SU-DHL-6 (cell line): ENCODE measurements at regions not wholly inside any gene's neighbourhood (a gene's known extent, or its start where the extent isn't known, plus 50 kb on each side); places are given as distances from the start of the nearest gene placed in this dataset.

Experiments
- H2AFZ ChIP-seq: fragments of 200-600 bp; sonication (generic); 2 replicates; pipeline ENCODE4 v1.6.1; 2014; ENCODE audit warnings: low read depth, mild to moderate bottlenecking, moderate library complexity, mixed read lengths, antibody characterized with exemption, low read length; ENCODE audit not compliant: severe bottlenecking
- H3F3A ChIP-seq: fragments of 200-600 bp; shearing (Covaris generic); 2 replicates; pipeline ENCODE4 v1.6.0; 2016; ENCODE audit warnings: antibody characterized with exemption, mild to moderate bottlenecking; ENCODE audit not compliant: insufficient read depth
- H3K27ac ChIP-seq: fragments of 200-600 bp; sonication (generic); 2 replicates; pipeline ENCODE4 v1.5.1; 2016; ENCODE audit warnings: low read depth, mild to moderate bottlenecking, low read length, moderate library complexity, mixed read lengths
- H3K27me3 ChIP-seq: fragments of 200-600 bp; sonication (generic), shearing (Covaris generic); 2 replicates; pipeline ENCODE4 v1.6.0; 2014; ENCODE audit warnings: mild to moderate bottlenecking, low read length
- H3K36me3 ChIP-seq: fragments of 200-600 bp; sonication (generic); 2 replicates; pipeline ENCODE4 v1.6.1; 2014; ENCODE audit warnings: mild to moderate bottlenecking, low read length, mixed read lengths
- H3K4me2 ChIP-seq: fragments of 300-600, 200-600 bp; shearing (Covaris generic), sonication (generic); 2 replicates; pipeline ENCODE4 v1.6.0; 2014; ENCODE audit warnings: low read length, low read depth, mild to moderate bottlenecking; ENCODE audit not compliant: poor library complexity, severe bottlenecking
- H3K4me3 ChIP-seq: fragments of 200-600 bp; sonication (generic); 2 replicates; pipeline ENCODE4 v1.5.1; 2014; ENCODE audit warnings: antibody characterized with exemption, low read length, mild to moderate bottlenecking, mixed read lengths; ENCODE audit not compliant: insufficient read depth, poor library complexity, severe bottlenecking
- H3K79me2 ChIP-seq: fragments of 200-600 bp; sonication (generic); 2 replicates; pipeline ENCODE4 v1.6.1; 2014; ENCODE audit warnings: mild to moderate bottlenecking, low read length, moderate library complexity; ENCODE audit not compliant: insufficient read depth
- H3K9ac ChIP-seq: fragments of 200-600 bp; sonication (generic); 2 replicates; pipeline ENCODE4 v1.7.0; 2014; ENCODE audit warnings: mild to moderate bottlenecking, low read length
- H3K9me2 ChIP-seq: fragments of 200-600 bp; sonication (generic); replicated peaks from 2 replicates; pipeline ENCODE4 v1.6.1; 2014; ENCODE audit warnings: low read length; ENCODE audit not compliant: insufficient read depth
- H3K9me3 ChIP-seq: fragments of 200-600 bp; sonication (generic); 2 replicates; pipeline ENCODE4 v1.6.1; 2014; ENCODE audit warnings: low read length, mixed read lengths; ENCODE audit not compliant: insufficient read depth
- H4K20me1 ChIP-seq: fragments of 200-600 bp; sonication (generic); 2 replicates; pipeline ENCODE4 v1.6.1; 2014; ENCODE audit warnings: low read depth, mild to moderate bottlenecking, antibody characterized with exemption, low read length, moderate library complexity, mixed read lengths
- EZH2phosphoT487 ChIP-seq: fragments of 200-600 bp; sonication (generic), shearing (Covaris generic); conservative IDR thresholded peaks from 2 replicates; pipeline ENCODE4 v1.6.1; 2018; ENCODE audit warnings: mild to moderate bottlenecking, antibody characterized with exemption, low read length, moderate library complexity, mixed read lengths
- TF ChIP-seq, protein P1 (sequence below): fragments of 200-600 bp; sonication (generic); IDR thresholded peaks from one replicate; pipeline ENCODE4 v1.5.1; 2017; ENCODE audit warnings: antibody characterized with exemption, mild to moderate bottlenecking, low read length, moderate library complexity; ENCODE audit not compliant: insufficient read depth, poor library complexity, severe bottlenecking

- Histone ChIP-seq H3K9me3 (no peaks in the 10 kb centered on the region; the same call in 1 of the 2 replicates), H2AFZ (no peak overlapping the region), H3K9ac (no peak overlapping the region), H3K4me3 (no peak overlapping the region), H3K79me2 (no peaks in the 10 kb centered on the region), H3K36me3 (no peaks in the 10 kb centered on the region), H3F3A (no peaks in the 10 kb centered on the region), H3K27me3 (no peaks in the 10 kb centered on the region), H4K20me1 (no peaks in the 10 kb centered on the region), H3K4me2 (no peak overlapping the region), H3K9me2 (no peaks in the 10 kb centered on the region), H3K27ac (no peak overlapping the region)
- TF ChIP-seq, protein P1, sequence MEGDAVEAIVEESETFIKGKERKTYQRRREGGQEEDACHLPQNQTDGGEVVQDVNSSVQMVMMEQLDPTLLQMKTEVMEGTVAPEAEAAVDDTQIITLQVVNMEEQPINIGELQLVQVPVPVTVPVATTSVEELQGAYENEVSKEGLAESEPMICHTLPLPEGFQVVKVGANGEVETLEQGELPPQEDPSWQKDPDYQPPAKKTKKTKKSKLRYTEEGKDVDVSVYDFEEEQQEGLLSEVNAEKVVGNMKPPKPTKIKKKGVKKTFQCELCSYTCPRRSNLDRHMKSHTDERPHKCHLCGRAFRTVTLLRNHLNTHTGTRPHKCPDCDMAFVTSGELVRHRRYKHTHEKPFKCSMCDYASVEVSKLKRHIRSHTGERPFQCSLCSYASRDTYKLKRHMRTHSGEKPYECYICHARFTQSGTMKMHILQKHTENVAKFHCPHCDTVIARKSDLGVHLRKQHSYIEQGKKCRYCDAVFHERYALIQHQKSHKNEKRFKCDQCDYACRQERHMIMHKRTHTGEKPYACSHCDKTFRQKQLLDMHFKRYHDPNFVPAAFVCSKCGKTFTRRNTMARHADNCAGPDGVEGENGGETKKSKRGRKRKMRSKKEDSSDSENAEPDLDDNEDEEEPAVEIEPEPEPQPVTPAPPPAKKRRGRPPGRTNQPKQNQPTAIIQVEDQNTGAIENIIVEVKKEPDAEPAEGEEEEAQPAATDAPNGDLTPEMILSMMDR: no peak
Measured at GRCh38 chr10:131797626-131798025, 103.2 kb upstream of the PPP2R2D start.

DNA sequence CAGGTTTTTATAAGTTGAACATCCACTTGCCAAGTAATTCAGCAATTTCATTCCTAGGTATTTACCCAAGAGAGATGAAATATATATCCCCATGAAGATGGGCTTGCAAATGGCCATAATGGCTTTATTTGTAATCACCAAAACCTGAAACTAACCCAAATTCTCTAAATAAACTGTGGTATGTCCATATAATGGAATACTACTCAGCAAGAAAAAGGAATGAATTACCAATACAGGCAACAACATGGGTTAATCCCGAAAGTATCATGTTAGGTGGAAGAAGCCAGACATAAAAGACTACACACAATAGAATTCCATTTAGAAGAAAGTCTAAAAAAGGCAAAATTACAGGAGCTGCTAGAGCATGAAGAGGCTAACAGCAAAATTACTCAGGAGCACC lies 101.4 kb upstream of the PPP2R2D start:
- Histone ChIP-seq H3F3A (no peaks in the 10 kb centered on the region), H3K36me3 (no peaks in the 10 kb centered on the region), H3K9me2 (no peaks in the 10 kb centered on the region), H3K9ac (no peak overlapping the region), H3K27me3 (no peaks in the 10 kb centered on the region), H3K4me3 (no peak overlapping the region), H3K4me2 (no peak overlapping the region), H3K27ac (no peak overlapping the region), H2AFZ (no peak overlapping the region), H4K20me1 (no peaks in the 10 kb centered on the region), H3K79me2 (no peaks in the 10 kb centered on the region), H3K9me3 (no peaks in the 10 kb centered on the region; the same call in 1 of the 2 replicates)
- no peak for TF ChIP-seq EZH2phosphoT487
- TF ChIP-seq, protein P1: no peak

GRCh38 chr10:131802156-131802915 lies 98.5 kb upstream of the PPP2R2D start:
- H3F3A ChIP-seq: no peaks in the 10 kb centered on the region

More at GRCh38 chr10:131802156-131802915, 98.5 kb upstream of the PPP2R2D start:
- Histone ChIP-seq H3K9ac (no peak overlapping the region), H3K9me3 (no peaks in the 10 kb centered on the region; the same call in 1 of the 2 replicates), H3K4me3 (no peak overlapping the region), H4K20me1 (no peaks in the 10 kb centered on the region), H2AFZ (no peak overlapping the region), H3K9me2 (no peaks in the 10 kb centered on the region), H3K36me3 (no peaks in the 10 kb centered on the region), H3K27ac (no peak overlapping the region), H3K79me2 (no peaks in the 10 kb centered on the region), H3K4me2 (no peak overlapping the region), H3K27me3 (no peaks in the 10 kb centered on the region)
- TF ChIP-seq, protein P1: no peak
- TF ChIP-seq EZH2phosphoT487: no peak
